NCI-H187 (cell line): ENCODE measurements at regions not wholly inside any gene's neighbourhood (a gene's known extent, or its start where the extent isn't known, plus 50 kb on each side); places are given as distances from the start of the nearest gene placed in this dataset.
"Not testable (repeated sequence)": the region's sequence is repeated elsewhere in the genome, so short reads cannot be mapped to it uniquely, and the experiment has no call there.

Experiments
- DNase-seq, 2 experiments: peaks; one replicate each; lab custom pipeline; 2025; lab: John Stamatoyannopoulos, UW

DNA sequence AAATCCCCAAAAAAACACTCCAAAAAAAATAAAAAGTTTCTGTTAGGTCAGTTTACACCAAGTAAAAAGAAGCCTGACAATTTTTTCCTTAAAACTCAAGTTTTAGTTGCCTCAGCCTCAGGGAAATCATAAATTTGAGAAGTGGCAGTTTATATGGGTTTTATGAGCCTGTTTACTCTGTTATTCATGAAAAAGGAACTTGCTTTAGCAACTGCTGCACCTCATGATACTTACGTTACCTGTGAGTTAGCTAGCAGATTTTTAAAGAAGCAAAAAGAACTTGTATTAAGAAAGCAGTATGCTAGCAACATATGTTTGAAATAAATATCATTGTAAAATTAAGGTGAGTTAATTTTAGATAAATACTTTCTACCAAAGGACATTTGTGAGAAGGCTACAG lies 1264.5 kb upstream of the PHF14 start:
- no peak for DNase-seq

DNA sequence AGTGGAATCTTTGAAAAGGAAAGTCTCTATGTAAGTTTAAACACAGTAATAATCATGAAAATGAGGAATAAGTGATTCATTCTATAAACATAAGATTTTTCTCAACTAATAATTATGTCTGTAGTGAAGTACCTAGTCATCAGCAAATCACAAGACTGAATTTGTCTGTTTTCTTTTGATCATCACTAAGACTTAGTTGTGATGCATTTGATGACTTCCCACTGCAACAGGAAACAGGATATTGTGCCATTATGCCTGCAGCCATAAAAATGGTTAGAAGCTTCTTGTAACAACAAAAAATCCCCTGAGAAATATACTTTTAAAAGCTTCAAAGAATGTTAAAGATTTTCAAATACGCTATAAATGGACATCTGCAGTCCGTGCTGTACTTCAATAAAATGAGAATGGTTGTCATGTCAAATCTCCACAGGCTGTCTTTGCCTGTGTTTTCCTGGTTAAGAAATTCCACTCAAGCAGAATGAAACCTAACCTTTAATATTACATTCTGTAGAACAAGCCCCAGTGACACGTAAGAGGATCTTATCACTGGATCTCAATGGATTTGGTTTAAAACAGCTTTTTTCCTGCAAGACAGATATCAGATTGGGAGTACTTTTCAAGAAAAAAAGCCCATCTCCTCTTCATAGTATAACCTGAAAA lies 1262.3 kb upstream of the PHF14 start:
- no peak for DNase-seq

DNA sequence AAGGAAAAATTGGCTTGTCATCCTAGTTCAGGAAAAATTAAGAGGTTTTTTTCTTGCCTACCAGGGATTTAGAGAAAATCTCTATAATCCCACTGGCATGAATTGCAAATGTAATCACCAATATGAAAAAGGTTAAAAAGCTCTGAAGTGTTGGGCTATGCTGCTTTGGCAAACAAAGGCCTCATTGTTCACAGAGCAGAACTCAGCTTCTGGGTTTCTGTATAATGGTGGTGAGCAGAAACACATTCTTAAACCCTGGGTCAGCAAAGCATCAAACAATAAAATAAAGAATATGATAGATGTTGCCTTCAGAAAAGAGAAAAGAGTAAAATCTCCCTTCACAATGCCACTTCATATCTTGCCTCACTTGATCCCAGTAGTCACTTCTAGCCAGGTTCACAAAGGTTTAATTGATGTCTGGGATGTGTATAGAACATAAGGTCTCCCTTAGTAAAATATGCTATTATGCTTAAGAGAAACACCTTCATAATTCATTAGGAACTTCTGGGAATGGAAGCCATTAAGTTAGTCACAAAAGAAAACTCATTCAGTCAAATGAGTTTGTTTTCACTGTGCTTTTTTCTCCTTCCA lies 1255.5 kb upstream of the PHF14 start:
- no peak for DNase-seq

DNA sequence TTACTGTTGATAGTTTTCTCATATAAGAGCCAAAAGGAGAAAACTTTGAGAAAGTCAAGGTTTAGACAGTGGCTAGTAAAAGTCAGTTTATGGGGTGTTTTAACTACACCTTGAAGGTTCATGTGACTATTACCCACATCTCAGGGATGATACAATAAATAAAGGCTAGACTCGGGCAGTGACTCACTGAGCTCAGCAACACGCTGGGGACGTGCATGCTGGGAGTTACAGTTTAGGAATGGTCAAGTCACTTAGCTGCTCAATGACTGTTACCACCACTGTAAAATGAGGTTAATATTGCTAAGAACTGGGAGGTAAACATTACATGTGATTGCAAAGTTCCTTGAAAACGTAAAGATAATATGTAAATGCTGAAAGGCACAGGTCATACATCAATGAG lies 1254.4 kb upstream of the PHF14 start:
- no peak for DNase-seq

DNA sequence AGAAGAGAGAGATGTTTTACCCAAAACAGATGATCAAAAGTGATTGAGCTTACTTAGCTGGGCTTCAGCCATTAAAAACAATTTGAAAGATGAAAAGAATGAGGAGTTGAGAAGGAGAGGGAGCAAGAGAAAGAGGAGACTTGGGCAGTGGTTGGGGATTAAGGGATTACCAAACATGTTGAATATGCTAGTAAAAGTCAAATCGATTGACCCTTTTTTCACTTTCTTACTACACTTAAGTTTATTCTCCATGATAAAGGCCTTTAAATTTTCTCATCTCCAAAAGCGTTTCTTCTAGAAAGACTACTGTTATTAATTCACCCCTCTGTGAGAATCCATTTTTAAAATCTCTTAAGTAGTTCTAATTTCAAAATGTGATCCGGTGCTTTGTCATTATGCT lies 1254.0 kb upstream of the PHF14 start:
- DNase-seq, result no peak

DNA sequence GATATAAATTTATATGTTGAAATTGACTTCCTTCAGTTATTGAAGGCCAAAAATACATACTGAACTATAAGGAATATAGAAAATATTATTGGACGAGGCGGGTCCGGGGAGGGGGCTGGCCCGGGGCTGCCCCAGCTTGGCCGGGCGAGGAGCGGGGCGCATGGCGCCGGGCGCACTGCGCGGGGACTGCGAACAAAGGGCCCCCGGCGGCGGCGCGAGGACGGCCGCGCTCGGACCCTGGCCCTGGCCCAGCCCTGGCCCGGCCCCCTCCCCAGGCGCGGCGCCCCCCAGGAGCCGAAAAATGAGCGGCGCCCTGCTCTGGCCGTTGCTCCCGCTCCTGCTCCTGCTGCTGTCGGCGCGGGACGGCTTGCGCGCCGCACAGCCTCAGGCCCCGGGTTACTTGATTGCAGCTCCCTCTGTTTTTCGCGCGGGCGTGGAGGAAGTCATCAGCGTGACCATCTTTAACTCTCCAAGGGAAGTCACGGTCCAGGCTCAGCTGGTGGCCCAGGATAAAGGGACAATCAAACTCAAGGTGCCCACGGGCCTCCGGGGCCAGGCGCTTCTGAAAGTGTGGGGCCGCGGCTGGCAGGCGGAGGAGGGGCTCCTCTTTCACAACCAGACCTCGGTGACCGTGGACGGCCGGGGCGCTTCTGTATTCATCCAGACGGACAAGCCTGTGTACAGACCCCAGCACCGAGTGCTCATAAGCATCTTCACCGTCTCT lies 1247.6 kb upstream of the PHF14 start:
- not testable (repeated sequence) for DNase-seq

DNA sequence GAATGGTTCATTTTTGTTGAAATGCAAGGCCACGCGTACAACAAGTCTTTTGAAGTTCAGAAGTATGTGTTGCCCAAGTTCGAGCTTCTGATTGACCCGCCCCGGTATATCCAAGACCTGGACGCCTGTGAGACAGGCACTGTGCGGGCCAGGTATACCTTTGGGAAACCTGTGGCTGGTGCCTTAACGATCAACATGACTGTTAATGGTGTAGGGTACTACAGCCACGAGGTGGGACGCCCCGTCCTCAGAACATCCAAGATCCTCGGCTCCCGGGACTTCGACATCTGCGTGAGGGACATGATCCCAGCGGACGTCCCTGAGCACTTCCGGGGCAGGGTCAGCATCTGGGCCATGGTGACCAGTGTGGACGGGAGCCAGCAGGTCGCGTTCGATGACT lies 1246.9 kb upstream of the PHF14 start:
- DNase-seq, result not testable (repeated sequence)

DNA sequence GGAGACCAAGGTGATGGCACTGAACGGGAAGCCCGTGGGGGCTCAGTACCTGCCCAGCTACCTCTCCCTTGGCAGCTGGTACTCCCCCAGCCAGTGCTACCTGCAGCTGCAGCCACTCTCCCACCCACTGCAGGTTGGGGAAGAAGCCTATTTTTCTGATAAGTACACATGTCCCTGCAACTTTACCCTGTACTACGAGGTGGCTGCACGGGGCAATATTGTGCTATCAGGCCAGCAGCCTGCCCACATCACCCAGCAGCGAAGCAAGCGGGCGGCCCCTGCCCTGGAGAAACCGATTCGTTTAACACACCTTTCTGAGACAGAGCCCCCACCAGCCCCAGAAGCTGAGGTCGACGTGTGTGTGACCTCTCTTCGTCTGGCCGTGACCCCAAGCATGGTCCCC lies 1246.2 kb upstream of the PHF14 start:
- DNase-seq, result not testable (repeated sequence)

DNA sequence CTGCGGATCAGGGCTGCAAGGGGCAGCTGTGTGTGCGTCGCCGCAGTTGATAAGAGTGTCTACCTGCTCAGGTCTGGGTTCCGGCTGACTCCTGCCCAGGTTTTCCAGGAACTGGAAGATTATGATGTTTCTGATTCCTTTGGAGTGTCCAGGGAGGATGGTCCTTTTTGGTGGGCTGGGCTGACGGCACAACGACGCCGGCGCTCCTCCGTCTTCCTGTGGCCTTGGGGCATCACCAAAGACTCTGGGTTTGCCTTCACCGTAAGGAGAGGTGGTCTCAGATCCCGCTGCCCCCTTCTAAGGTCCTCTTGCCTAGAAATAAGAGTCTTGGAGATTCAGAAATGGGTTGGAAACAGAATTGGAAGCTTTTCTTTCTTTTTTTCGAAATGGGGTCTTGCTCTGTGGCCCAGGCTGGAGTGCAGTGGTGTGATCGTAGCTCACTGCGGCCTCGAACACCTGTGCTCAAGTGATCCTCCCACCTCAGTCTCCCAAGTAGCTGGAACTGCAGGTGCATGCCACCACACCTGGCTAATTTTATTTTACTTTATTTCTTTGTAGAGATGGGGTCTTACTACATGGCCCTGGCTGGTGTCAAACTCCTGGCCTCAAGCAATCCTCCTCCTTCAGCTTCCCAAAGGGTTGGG lies 1245.5 kb upstream of the PHF14 start:
- not testable (repeated sequence) for DNase-seq

DNA sequence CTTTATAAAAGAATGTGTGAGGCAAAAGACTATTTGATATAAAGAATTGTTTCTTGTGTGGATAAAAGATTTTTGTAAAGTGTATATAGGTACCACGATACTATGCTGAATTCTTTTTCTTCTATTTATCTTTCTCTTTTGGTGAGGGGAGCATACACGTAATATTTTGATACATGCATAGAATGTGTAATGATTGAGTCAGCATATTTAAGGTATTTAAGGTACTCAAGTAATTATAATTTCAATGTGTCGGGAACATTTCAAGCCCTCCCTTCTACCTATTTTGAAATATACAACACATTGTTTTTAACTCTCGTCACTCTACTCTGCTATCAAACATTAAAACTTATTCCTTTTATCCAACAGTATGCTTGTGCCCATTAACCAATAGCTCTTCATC lies 1221.6 kb upstream of the PHF14 start:
- DNase-seq, result no peak

DNA sequence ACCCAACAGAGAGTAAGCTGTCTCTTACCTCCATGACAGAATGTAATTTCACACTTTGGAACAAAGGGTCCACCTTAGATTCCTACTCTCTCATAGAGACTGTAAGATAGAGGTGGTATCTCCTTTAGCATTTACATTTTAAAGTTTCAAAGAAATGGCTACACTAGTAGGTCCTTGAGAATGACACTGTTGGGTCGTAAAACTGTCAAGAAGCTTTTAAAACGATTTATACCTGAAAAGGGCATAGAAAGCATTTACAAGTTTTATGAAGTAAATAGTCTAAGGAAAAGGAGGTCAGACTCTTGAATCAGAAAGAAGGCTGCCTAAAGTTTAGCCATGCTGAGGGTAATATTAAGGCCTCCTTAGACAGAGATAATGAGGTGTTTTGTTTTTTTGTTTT lies 1212.4 kb upstream of the PHF14 start:
- no peak for DNase-seq

DNA sequence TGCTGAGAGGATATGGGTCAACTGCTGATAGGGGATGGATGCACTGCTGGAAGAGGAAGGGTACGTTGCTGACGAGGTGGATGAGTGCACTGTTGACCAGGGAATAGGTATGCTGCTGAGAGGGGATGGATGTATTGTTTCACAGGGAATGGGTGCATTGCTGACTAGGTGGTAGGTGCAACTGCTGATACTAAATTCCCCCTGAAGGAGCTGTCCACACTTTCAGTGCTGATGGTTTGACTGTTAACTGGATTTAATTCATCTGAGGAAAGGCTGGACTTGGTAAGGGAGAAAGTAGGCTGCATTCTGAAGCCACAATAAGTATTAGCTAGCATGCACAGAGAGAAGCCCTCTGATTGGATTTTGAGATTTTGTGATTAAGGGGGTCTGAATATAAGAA lies 1196.8 kb upstream of the PHF14 start:
- no peak for DNase-seq

DNA sequence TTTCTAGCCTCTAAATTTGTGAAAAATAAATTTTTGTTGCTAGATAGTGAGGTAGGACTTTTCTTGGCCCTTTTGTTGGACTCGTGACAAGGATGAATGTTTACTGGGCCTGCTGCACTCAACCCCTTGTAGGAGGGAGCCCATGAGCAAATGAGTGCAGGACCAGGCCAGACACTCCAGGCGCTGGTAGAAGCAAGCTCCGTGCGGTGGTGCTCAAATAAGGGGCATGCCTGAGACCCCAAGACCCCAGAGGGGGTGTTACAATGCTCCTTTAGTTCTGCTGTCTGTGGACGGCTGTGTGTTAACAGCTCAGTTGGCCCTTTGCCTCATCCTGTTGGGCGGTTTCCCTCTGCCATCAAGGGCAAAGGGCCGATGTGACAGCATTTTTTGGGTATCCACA lies 1195.3 kb upstream of the PHF14 start:
- no peak for DNase-seq

DNA sequence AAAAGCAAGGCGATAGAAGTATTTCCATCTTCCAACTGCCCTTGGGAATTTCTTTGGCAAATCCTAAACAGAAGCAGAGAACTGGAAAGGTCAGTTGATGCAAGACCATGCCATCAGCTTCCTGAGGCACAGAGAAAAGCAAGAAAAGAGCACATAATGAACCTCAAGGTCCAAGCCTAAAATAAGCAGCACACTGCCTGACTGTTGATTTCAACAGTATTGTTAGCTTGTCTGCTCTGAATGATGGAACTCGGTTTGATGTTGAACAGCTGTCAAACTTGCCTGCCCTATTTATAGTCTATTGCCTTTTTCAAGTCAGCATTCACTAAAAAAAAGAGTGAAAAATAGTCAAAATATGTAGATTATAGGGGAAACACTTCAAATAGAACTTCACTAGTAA lies 1192.0 kb upstream of the PHF14 start:
- no peak for DNase-seq

DNA sequence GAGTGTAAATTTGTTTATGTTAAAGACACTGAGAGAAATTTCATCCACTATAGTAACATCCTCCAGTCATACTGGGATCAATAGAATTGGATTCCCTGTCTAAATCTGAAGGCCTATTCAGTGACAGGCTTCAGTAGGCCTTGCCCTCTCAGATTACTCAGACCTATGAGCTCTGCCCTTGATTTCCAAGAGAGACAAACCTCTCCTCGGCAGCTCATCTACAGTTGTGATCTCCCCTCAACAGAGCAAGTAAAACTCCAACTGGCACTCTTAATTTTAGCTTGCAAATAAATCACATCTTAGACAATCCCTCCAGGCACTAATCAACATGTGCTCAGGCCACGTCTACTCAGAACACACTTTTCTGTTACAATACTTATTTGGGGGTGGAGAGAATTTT lies 1191.4 kb upstream of the PHF14 start:
- no peak for DNase-seq

DNA sequence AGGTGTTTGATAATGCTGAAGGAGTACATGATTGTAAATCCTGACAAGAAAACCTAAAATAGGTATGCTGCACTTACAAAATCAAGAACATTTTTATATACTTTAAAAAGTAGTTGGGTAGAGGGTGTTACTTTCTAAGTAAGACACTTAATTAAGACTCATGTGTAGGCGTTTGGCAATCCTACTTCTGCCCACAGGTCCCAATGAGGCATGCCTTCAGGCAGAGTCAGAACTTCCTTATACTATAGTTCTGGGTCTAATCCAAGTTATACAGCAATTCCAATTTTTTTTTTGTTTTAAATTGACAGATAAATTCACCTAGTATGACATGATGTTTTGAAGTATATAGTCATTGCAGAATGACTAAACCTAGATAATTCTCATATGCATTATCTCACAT lies 1188.5 kb upstream of the PHF14 start:
- no peak for DNase-seq

DNA sequence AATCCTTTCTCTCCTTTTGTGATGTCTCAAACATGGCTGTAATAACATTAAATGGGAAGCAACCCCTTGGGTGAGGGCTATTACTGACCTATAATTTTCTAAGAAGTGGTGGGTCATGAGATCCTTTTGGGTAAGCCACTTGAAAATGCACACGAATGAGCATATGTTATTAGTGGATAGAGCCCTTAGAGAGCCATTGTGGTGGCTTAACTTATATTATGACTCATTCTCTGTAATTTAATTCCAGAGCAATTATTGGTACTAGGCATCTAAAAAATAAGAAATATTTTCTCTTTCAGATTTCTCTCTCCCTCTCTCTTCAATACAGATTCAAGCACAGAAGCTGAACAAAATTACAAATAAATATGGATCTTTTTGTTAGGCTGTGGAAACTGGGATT lies 1177.4 kb upstream of the PHF14 start:
- no peak for DNase-seq

DNA sequence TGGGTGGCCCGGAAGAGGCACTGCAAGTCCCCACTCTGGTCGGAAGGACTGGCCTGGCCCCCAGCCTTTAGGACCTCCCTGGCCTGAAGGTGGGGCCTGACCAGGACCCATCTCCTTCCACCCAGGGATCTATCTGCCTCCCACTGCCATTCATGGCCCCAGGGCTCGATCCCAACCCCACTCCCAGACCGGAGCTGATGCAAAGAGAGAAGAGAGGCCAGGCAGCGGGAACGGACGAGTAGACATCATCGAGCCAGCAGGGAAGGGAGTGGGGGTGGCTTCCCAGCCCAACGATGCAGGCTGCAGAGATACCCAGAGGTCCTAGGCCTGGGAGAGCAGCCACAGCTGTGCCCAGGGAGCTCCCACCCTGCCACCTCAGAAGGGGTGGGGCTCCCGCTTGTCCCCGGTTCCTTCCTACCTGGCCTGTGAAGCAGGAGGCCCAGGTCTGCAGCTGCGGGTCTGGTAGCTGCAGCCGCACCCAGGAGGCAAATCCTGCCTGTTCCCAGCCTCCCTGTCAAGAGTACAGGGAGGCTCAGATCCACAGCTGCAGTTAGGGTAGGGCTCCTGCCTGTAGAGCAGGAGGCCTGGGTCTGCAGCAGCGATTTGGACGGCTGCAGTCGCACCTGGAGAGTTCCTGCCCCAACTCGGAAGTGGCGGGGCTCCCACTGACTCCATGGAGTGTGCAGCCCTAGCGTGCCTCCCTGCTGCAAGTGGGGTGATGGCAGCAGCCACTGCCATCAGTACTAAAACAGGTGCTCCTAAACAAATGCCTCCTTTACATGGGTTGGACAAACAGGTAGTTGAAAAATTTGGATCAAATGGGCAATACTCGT lies 1151.0 kb upstream of the PHF14 start:
- DNase-seq, result no peak

DNA sequence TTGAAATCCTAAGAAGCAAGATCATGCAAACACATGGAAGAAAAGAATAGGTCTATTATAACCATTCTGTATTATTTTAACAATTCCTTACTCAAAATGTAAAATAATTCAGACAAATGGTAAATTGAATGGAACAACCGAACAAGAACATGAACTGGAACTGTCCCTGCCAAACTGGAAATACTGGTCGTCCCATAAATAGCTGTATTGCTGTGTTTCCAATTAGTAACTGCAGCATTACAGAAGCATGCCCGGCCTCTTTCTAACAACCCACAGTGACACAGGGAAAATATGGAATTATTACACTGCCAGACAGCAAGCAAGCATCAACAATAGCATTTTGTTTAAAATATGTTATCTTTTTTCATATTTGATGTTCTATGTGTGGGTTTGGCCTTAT lies 1138.5 kb upstream of the PHF14 start:
- no peak for DNase-seq

DNA sequence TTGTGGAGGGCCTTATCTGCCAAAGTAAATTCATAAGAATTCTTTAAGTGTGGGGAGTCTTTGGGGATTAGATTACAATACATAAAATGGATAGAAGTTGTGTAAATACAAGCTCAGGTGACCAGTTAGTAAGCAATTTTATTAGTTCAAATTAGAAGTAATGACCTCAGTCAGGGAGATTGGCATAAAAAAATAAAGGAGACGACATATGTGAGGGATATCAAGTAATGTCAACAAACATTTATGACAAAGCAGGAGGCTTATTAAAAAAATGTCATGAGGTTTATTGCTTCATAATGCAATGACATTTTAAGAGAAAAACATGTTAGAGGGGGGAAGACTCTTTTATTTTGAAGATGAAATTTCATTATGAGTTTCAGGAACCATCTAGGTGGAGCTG lies 1137.0 kb upstream of the PHF14 start:
- no peak for DNase-seq

DNA sequence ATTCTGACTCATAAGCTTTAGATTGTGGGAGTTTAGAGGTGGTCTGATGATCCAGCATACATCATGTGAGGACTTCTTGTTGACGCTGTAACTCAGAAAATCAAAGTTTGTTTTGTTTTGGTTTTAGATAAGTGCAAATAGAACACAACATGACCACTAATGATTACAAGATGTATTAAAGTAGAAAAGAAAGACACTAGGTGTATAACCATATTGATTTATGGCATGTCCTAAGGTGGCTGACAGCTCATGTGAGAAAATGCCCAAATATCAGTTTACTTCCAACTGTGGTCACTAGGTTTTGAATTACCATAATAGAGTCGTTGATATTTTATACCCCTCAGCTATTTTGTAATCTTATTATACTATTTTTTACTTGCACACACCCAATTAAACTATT lies 1131.4 kb upstream of the PHF14 start:
- no peak for DNase-seq

DNA sequence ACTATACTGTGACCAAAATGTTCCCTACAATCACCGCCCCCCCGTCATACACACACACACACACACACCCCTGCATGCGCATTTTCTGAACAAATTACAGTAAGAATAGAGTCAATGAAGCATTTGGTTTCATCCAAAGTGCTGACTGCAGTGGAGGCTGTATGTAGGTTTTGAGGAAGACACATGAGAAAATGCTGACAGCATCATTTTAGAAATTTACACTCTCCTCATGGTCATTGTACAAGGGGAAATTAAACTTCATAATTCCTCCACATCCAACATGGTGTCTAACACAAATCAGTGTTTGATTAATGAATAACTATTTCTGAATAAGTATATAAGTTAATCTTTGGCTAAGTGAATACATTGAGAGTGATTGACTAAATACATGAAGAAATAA lies 1126.8 kb upstream of the PHF14 start:
- no peak for DNase-seq
